RWPE2 (cell line): ENCODE measurements at regions not wholly inside any gene's neighbourhood (a gene's known extent, or its start where the extent isn't known, plus 50 kb on each side); places are given as distances from the start of the nearest gene placed in this dataset.

Experiments
- ATAC-seq: fragments of 200-7000 bp; cut with Tn5 transposase; 3 replicates; pipeline ENCODE4 v1.9.1; 2021; ENCODE audit warnings: low read depth
- DNase-seq: peaks from one replicate; pipeline ENCODE4 v3.0.0-alpha.2; 2020; ENCODE audit warnings: low spot score
- H3K27ac ChIP-seq: fragments of 450-650 bp; 2 replicates; pipeline ENCODE4 v1.5.1; 2017; ENCODE audit warnings: mild to moderate bottlenecking; ENCODE audit not compliant: poor library complexity, severe bottlenecking
- H3K27me3 ChIP-seq: fragments of 250-450 bp; sonication (Bioruptor Pico); 2 replicates; pipeline ENCODE4 v1.5.1; 2021; ENCODE audit warnings: mild to moderate bottlenecking, moderate library complexity; ENCODE audit not compliant: insufficient read depth, poor library complexity, severe bottlenecking
- H3K36me3 ChIP-seq: fragments of 250-450 bp; sonication (Bioruptor Pico); 2 replicates; pipeline ENCODE4 v1.5.1; 2020; ENCODE audit warnings: low read depth, mild to moderate bottlenecking, moderate library complexity
- H3K4me1 ChIP-seq: fragments of 250-450 bp; sonication (Bioruptor Pico); 2 replicates; pipeline ENCODE4 v1.5.1; 2021; ENCODE audit warnings: mild to moderate bottlenecking, moderate library complexity; ENCODE audit not compliant: insufficient read depth, poor library complexity, severe bottlenecking
- H3K4me3 ChIP-seq: fragments of 250-450 bp; sonication (Bioruptor Pico); 2 replicates; pipeline ENCODE4 v1.5.1; 2021; ENCODE audit warnings: mild to moderate bottlenecking, moderate library complexity; ENCODE audit not compliant: severe bottlenecking
- H3K9me3 ChIP-seq: fragments of 250-450 bp; sonication (Bioruptor Pico); 2 replicates; pipeline ENCODE4 v1.5.1; 2021; ENCODE audit warnings: mild to moderate bottlenecking, moderate library complexity; ENCODE audit not compliant: severe bottlenecking
- CTCF ChIP-seq: fragments of 450-650 bp; IDR thresholded peaks from one replicate; pipeline ENCODE4 v1.5.1; 2017; ENCODE audit warnings: mild to moderate bottlenecking, moderate library complexity; ENCODE audit not compliant: poor library complexity, severe bottlenecking

- ATAC-seq (no peak), DNase-seq (no peak)
- TF ChIP-seq CTCF: no peak
- no peaks in the 10 kb centered on the region for H3K27me3 ChIP-seq
- H3K36me3 ChIP-seq: no peaks in the 10 kb centered on the region
- H3K4me3 ChIP-seq: no peak overlapping the region
- H3K27ac ChIP-seq: no peak overlapping the region
- no peaks in the 10 kb centered on the region for H3K9me3 ChIP-seq
- peaks cover 4% of the 10 kb centered on the region for H3K4me1 ChIP-seq
Measured at GRCh38 chr2:19189391-19189790, 169.0 kb downstream of the OSR1 start.

DNA sequence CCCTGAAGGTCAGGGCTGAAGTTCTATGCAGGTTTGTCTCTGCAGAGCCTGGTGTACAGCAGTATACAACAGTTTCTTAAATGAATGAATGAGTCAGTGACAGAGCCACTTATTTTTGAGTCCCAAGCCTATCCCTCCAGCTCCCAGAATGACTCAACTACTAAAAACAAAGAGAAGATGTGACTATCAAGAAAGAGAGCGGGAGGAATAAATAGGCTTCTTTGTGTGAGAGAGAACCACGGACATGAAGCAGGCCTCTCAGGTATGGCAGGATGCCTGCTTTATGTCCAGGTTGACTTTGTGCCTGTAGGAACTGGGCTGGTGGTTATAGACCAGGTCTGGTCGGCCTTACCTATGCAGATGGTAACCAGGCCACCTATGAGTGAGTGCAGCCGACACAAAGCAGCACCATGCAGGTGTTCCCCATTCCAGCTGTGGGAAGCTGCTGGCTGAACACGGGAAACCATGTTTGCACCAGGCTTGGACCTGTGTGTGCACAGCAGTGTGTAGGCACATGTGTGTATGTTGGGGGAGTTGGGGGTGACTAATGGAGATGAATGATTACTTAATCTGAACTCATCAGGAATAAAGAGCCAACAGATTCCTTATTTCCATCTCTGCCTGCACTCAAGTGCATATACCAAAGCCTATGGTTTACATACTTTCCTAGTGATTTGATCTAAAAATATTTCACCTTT is 171.0 kb downstream of the OSR1 start:
- no peak overlapping the region for H3K27ac ChIP-seq
- peaks cover 4% of the 10 kb centered on the region for H3K4me1 ChIP-seq
- H3K27me3 ChIP-seq: no peaks in the 10 kb centered on the region
- DNase-seq (no peak), ATAC-seq (peak; percentile 63)
- no peaks in the 10 kb centered on the region for H3K36me3 ChIP-seq
- no peak for TF ChIP-seq CTCF
- H3K9me3 ChIP-seq: no peaks in the 10 kb centered on the region
- no peak overlapping the region for H3K4me3 ChIP-seq

DNA sequence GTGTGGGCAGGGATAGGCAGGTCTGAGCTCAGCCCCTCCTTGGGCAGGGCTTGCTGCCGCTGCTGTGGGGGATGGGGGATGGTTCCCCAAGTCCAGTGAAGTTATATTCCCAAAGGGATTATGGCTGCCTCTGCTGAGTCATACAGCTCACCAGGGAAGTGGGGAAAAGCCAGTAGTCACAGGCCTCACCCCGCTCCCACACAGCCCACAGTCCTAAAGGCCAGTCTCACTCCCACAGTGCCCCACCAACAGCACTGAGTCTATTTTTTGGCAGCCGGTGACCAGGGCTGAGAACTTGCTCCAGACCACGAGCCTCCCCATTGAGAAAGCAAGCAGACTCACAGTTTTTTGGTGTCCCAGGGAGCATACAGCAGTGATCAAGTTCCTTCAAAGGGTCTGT is 173.3 kb downstream of the OSR1 start:
- Histone ChIP-seq H3K4me3 (no peak overlapping the region), H3K36me3 (no peaks in the 10 kb centered on the region), H3K9me3 (no peaks in the 10 kb centered on the region), H3K27ac (no peak overlapping the region), H3K27me3 (no peaks in the 10 kb centered on the region), H3K4me1 (peaks cover 4% of the 10 kb centered on the region)
- DNase-seq (no peak), ATAC-seq (no peak)
- TF ChIP-seq CTCF: no peak

- no peak for DNase-seq
Measured at GRCh38 chr2:19178175-19178574, 180.2 kb downstream of the OSR1 start.

More at GRCh38 chr2:19178175-19178574, 180.2 kb downstream of the OSR1 start:
- H3K4me3 ChIP-seq: no peak overlapping the region
- no peaks in the 10 kb centered on the region for H3K36me3 ChIP-seq
- peaks cover 8% of the 10 kb centered on the region for H3K4me1 ChIP-seq
- ATAC-seq: no peak
- no peak for TF ChIP-seq CTCF
- H3K9me3 ChIP-seq: no peaks in the 10 kb centered on the region
- H3K27ac ChIP-seq: no peak overlapping the region
- no peaks in the 10 kb centered on the region for H3K27me3 ChIP-seq
